Nephron (organoid): ENCODE measurements at regions not wholly inside any gene's neighbourhood (a gene's known extent, or its start where the extent isn't known, plus 50 kb on each side); places are given as distances from the start of the nearest gene placed in this dataset.
A peak's percentile ranks its signal among the peaks of the same experiment; 100 is the strongest.
"Not testable (repeated sequence)": the region's sequence is repeated elsewhere in the genome, so short reads cannot be mapped to it uniquely, and the experiment has no call there.

ENCODE experiments used
- H3K27ac Mint-ChIP-seq, 3 experiments: 2 replicates each; pipeline ENCODE4 v1.8.0; 2020; ENCODE audit warnings: mixed read lengths in 3 of 3, mild to moderate bottlenecking in 2 of 3, moderate library complexity in 1 of 3
- H3K27me3 Mint-ChIP-seq: 2 replicates; pipeline ENCODE4 v1.8.0; 2021; ENCODE audit warnings: low read depth, mild to moderate bottlenecking, moderate library complexity, mixed read lengths
- H3K36me3 Mint-ChIP-seq: 2 replicates; pipeline ENCODE4 v1.8.0; 2020; ENCODE audit warnings: low read depth, mixed read lengths
- H3K4me1 Mint-ChIP-seq: 2 replicates; pipeline ENCODE4 v1.8.0; 2020; ENCODE audit warnings: mixed read lengths
- H3K4me3 Mint-ChIP-seq, 3 experiments: 2 replicates each; pipeline ENCODE4 v1.8.0; 2020; ENCODE audit warnings: mild to moderate bottlenecking in 3 of 3, mixed read lengths in 3 of 3, moderate library complexity in 2 of 3
- H3K9me3 Mint-ChIP-seq: 2 replicates; pipeline ENCODE4 v1.8.0; 2020; ENCODE audit warnings: mixed read lengths
- TF ChIP-seq, protein P1 (sequence below), 3 experiments: fragments of 200-600 bp; sonication (generic); IDR thresholded peaks; one replicate each; pipeline ENCODE4 v1.5.0; 2021; ENCODE audit warnings: antibody characterized with exemption in 3 of 3; ENCODE audit not compliant: unreplicated experiment in 3 of 3

GRCh38 chr4:130031858-130032257, 935.9 kb downstream of the C4orf33 start:
- Mint-ChIP-seq H3K27ac (no peak overlapping the region), H3K4me3 (no peak overlapping the region)

DNA sequence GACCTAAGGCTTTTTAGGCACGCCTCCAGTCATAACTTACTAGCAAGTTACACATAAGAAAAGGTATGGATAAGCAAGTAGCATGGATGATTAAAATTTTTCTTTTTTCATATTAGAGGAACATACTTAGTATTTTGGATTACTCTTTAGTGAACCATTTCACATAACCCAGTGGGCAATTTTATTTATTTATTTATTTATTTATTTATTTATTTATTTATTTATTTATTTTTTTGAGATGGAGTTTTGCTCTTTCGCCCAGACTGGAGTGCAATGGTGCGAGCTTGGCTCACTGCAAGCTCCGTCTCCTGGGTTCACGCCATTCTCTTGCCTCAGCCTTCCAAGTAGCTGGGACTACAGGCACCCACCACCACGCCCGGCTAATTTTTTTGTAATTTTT, 937.7 kb downstream of the C4orf33 start:
- H3K9me3 Mint-ChIP-seq, H3K4me1 Mint-ChIP-seq, H3K4me3 Mint-ChIP-seq, H3K36me3 Mint-ChIP-seq, H3K27me3 Mint-ChIP-seq, H3K27ac Mint-ChIP-seq: not testable (repeated sequence)

More at GRCh38 chr4:130031858-130032257, 935.9 kb downstream of the C4orf33 start:
- no peaks in the 10 kb centered on the region for H3K9me3 Mint-ChIP-seq
- TF ChIP-seq, protein P1, sequence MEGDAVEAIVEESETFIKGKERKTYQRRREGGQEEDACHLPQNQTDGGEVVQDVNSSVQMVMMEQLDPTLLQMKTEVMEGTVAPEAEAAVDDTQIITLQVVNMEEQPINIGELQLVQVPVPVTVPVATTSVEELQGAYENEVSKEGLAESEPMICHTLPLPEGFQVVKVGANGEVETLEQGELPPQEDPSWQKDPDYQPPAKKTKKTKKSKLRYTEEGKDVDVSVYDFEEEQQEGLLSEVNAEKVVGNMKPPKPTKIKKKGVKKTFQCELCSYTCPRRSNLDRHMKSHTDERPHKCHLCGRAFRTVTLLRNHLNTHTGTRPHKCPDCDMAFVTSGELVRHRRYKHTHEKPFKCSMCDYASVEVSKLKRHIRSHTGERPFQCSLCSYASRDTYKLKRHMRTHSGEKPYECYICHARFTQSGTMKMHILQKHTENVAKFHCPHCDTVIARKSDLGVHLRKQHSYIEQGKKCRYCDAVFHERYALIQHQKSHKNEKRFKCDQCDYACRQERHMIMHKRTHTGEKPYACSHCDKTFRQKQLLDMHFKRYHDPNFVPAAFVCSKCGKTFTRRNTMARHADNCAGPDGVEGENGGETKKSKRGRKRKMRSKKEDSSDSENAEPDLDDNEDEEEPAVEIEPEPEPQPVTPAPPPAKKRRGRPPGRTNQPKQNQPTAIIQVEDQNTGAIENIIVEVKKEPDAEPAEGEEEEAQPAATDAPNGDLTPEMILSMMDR (IDR thresholded peaks at IDR 0.05; ENCODE audit: unreplicated experiment in 3 of 3) = no peak
- H3K27me3 Mint-ChIP-seq = no peaks in the 10 kb centered on the region
- no peaks in the 10 kb centered on the region for H3K4me1 Mint-ChIP-seq
- H3K36me3 Mint-ChIP-seq = no peaks in the 10 kb centered on the region

DNA sequence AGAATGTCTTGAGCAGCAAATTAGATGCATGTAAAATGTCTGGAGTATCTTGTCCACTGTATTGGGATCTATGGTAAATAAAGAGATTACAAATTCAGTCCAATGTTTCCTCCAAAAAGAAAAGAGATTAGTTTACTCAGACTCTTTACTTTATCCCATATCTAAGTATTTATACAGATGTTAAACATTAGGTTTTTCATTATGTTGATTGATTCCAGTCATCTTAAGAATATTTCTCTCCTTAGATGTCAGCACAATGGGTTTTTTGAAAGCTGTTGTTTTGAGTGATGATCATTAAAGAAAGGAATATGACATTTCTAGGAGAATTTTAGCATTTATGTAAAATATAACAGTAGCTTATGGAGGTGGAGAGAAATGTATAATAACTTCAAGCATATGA, 938.9 kb downstream of the C4orf33 start:
- no peaks in the 10 kb centered on the region for H3K9me3 Mint-ChIP-seq
- H3K27ac Mint-ChIP-seq = no peak overlapping the region
- no peaks in the 10 kb centered on the region for H3K27me3 Mint-ChIP-seq
- TF ChIP-seq, protein P1 (IDR thresholded peaks at IDR 0.05; ENCODE audit: unreplicated experiment in 3 of 3) = no peak
- no peaks in the 10 kb centered on the region for H3K4me1 Mint-ChIP-seq
- no peak overlapping the region for H3K4me3 Mint-ChIP-seq
- no peaks in the 10 kb centered on the region for H3K36me3 Mint-ChIP-seq

- TF ChIP-seq, protein P1 (IDR thresholded peaks at IDR 0.05; ENCODE audit: unreplicated experiment in 3 of 3) = no peak
- H3K9me3 Mint-ChIP-seq = no peaks in the 10 kb centered on the region
- H3K4me3 Mint-ChIP-seq = no peak overlapping the region
- no peaks in the 10 kb centered on the region for H3K4me1 Mint-ChIP-seq
- no peaks in the 10 kb centered on the region for H3K36me3 Mint-ChIP-seq
- no peaks in the 10 kb centered on the region for H3K27me3 Mint-ChIP-seq
- no peak overlapping the region for H3K27ac Mint-ChIP-seq
Measured at GRCh38 chr4:130035391-130035790, 939.4 kb downstream of the C4orf33 start.

GRCh38 chr4:130037866-130038265, 941.9 kb downstream of the C4orf33 start:
- H3K4me1 Mint-ChIP-seq, H3K27ac Mint-ChIP-seq, H3K27me3 Mint-ChIP-seq, H3K4me3 Mint-ChIP-seq, H3K36me3 Mint-ChIP-seq, H3K9me3 Mint-ChIP-seq: not testable (repeated sequence)

DNA sequence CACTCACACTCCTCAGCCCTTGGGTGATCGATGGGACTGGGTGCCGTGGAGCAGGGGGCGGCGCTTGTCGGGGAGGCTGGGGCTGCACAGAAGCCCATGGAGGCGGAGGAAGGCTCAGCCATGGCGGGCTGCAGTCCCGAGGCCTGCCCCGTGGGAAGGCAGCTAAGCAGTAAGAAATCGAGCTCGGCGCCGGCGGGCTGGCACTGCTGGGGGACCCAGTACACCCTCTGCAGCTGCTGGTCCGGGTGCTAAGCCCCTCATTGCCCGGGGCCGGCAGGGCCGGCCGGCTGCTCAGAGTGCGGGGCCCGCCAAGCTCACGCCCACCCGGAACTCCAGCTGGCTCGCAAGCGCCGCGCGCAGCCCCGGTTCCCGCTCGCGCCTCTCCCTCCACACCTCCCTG, 942.6 kb downstream of the C4orf33 start:
- not testable (repeated sequence) for H3K27me3 Mint-ChIP-seq, H3K36me3 Mint-ChIP-seq, H3K4me3 Mint-ChIP-seq, H3K4me1 Mint-ChIP-seq, H3K27ac Mint-ChIP-seq, H3K9me3 Mint-ChIP-seq

DNA sequence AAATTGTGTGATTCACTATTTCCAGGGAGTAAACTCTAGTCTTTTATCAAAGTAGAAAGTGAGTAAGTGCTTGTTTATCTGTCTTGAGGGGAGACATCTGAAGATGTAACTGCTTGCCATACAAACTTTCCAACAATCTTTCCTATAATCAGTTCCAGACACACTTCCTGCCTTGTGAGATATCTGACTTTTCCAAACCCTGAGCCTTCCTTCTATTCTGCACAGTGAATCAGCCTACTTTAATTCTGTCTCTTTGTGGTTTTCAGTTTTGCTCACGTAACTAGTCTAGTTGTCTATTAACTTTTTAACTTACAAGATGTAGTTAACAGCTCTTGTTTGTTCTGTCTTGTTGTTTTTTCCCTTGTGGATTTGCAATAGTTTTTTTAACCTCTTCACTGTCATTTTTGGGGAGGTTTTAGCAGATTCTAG, 947.8 kb downstream of the C4orf33 start:
- H3K4me3 Mint-ChIP-seq = no peak overlapping the region
- no peaks in the 10 kb centered on the region for H3K4me1 Mint-ChIP-seq
- H3K9me3 Mint-ChIP-seq = peaks cover 5% of the 10 kb centered on the region

More for the DNA sequence above, 947.8 kb downstream of the C4orf33 start:
- peak overlapping the region; percentile 16 to 79 (median 63) for H3K27ac Mint-ChIP-seq
- no peaks in the 10 kb centered on the region for H3K36me3 Mint-ChIP-seq
- TF ChIP-seq, protein P1 (IDR thresholded peaks at IDR 0.05; ENCODE audit: unreplicated experiment in 3 of 3) = no peak
- H3K27me3 Mint-ChIP-seq = no peaks in the 10 kb centered on the region
